Hepatocyte (in vitro differentiated cells): ENCODE measurements at regions not wholly inside any gene's neighbourhood (a gene's known extent, or its start where the extent isn't known, plus 50 kb on each side); places are given as distances from the start of the nearest gene placed in this dataset.
A peak's percentile ranks its signal among the peaks of the same experiment; 100 is the strongest.

Experiments
- DNase-seq: peaks from one replicate; pipeline ENCODE4 v3.0.0-alpha.2; 2016; ENCODE audit warnings: low spot score
- H2AFZ ChIP-seq: fragments of 200-600 bp; sonication (generic); 2 replicates; pipeline ENCODE4 v1.6.0; 2016; ENCODE audit warnings: antibody characterized with exemption, mild to moderate bottlenecking
- H3K27ac ChIP-seq: fragments of 200-600 bp; sonication (generic); 2 replicates; pipeline ENCODE4 v1.5.1; 2016; ENCODE audit warnings: mild to moderate bottlenecking
- H3K27me3 ChIP-seq: fragments of 200-600 bp; sonication (generic); 2 replicates; pipeline ENCODE4 v1.6.1; 2016
- H3K36me3 ChIP-seq: fragments of 200-600 bp; sonication (generic); replicated peaks from 2 replicates; pipeline ENCODE4 v1.5.1; 2016; ENCODE audit warnings: low read depth; ENCODE audit not compliant: insufficient read depth
- H3K4me1 ChIP-seq: fragments of 200-600 bp; sonication (generic); 2 replicates; pipeline ENCODE4 v1.5.1; 2016; ENCODE audit warnings: mild to moderate bottlenecking, moderate library complexity; ENCODE audit not compliant: insufficient read depth
- H3K4me2 ChIP-seq: fragments of 200-600 bp; sonication (generic); 2 replicates; pipeline ENCODE4 v1.6.0; 2016
- H3K4me3 ChIP-seq: fragments of 200-600 bp; sonication (generic); 2 replicates; pipeline ENCODE4 v1.5.1; 2016; ENCODE audit warnings: mild to moderate bottlenecking
- H3K79me2 ChIP-seq: fragments of 200-600 bp; sonication (generic); 2 replicates; pipeline ENCODE4 v1.6.0; 2017; ENCODE audit warnings: mild to moderate bottlenecking
- H3K9me2 ChIP-seq: fragments of 200-600 bp; sonication (generic); replicated peaks from 2 replicates; pipeline ENCODE4 v1.6.0; 2017; ENCODE audit warnings: mild to moderate bottlenecking; ENCODE audit not compliant: insufficient read depth
- H3K9me3 ChIP-seq: fragments of 200-600 bp; sonication (generic); 2 replicates; pipeline ENCODE4 v1.5.1; 2016; ENCODE audit warnings: low read depth, mild to moderate bottlenecking
- H4K20me1 ChIP-seq: fragments of 200-600 bp; sonication (generic); 2 replicates; pipeline ENCODE4 v1.6.0; 2016; ENCODE audit warnings: mild to moderate bottlenecking; ENCODE audit not compliant: insufficient read depth, poor library complexity, severe bottlenecking
- EZH2 ChIP-seq: fragments of 200-600 bp; sonication (generic); IDR thresholded peaks from 2 replicates; pipeline ENCODE4 v1.6.1; 2016; ENCODE audit warnings: antibody characterized with exemption, mild to moderate bottlenecking, borderline replicate concordance
- EZH2phosphoT487 ChIP-seq: fragments of 200-600 bp; sonication (generic); IDR thresholded peaks from one replicate; pipeline ENCODE4 v1.6.1; 2018; ENCODE audit warnings: antibody characterized with exemption, mild to moderate bottlenecking, low read depth, moderate library complexity; ENCODE audit not compliant: unreplicated experiment, severe bottlenecking
- WGBS: methylation state at CpG from one replicate; pipeline ENCODE4 v1.1.6; 2016; ENCODE audit warnings: low lambda C conversion rate; ENCODE audit errors: missing lambda C conversion rate; 5-methylcytosine and 5-hydroxymethylcytosine counted together
- TF ChIP-seq, protein P1 (sequence below): fragments of 200-600 bp; sonication (generic); IDR thresholded peaks from 2 replicates; pipeline ENCODE4 v1.5.1; 2016; ENCODE audit warnings: antibody characterized with exemption, mild to moderate bottlenecking; ENCODE audit not compliant: poor library complexity

GRCh38 chr1:60425528-60425927 is 352.0 kb upstream of the C1orf87 start:
- WGBS = 58% methylated on average over 1 of the region's 1 CpG
- H3K4me1 ChIP-seq = no peaks in the 10 kb centered on the region

GRCh38 chr1:60423146-60423780 is 349.7 kb upstream of the C1orf87 start:
- Histone ChIP-seq H3K4me1 (no peaks in the 10 kb centered on the region), H2AFZ (no peak overlapping the region), H3K79me2 (no peaks in the 10 kb centered on the region), H3K36me3 (no peaks in the 10 kb centered on the region), H4K20me1 (no peaks in the 10 kb centered on the region), H3K27ac (peak overlapping the region; percentile 26), H3K4me3 (no peak overlapping the region), H3K4me2 (no peak overlapping the region), H3K9me2 (no peaks in the 10 kb centered on the region), H3K27me3 (no peaks in the 10 kb centered on the region), H3K9me3 (no peaks in the 10 kb centered on the region)
- DNase-seq = peak; percentile 16
- WGBS = 37% methylated on average over 5 of the region's 5 CpGs
- TF ChIP-seq, protein P1, sequence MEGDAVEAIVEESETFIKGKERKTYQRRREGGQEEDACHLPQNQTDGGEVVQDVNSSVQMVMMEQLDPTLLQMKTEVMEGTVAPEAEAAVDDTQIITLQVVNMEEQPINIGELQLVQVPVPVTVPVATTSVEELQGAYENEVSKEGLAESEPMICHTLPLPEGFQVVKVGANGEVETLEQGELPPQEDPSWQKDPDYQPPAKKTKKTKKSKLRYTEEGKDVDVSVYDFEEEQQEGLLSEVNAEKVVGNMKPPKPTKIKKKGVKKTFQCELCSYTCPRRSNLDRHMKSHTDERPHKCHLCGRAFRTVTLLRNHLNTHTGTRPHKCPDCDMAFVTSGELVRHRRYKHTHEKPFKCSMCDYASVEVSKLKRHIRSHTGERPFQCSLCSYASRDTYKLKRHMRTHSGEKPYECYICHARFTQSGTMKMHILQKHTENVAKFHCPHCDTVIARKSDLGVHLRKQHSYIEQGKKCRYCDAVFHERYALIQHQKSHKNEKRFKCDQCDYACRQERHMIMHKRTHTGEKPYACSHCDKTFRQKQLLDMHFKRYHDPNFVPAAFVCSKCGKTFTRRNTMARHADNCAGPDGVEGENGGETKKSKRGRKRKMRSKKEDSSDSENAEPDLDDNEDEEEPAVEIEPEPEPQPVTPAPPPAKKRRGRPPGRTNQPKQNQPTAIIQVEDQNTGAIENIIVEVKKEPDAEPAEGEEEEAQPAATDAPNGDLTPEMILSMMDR = no peak
- TF ChIP-seq EZH2phosphoT487 = no peak
- TF ChIP-seq EZH2 = no peak

More at GRCh38 chr1:60425528-60425927, 352.0 kb upstream of the C1orf87 start:
- H4K20me1 ChIP-seq = no peaks in the 10 kb centered on the region
- H3K9me3 ChIP-seq = no peaks in the 10 kb centered on the region
- H3K9me2 ChIP-seq = no peaks in the 10 kb centered on the region
- H3K79me2 ChIP-seq = no peaks in the 10 kb centered on the region
- no peak overlapping the region for H3K4me3 ChIP-seq
- H3K36me3 ChIP-seq = no peaks in the 10 kb centered on the region
- peak; percentile 36 for DNase-seq
- no peak overlapping the region for H3K4me2 ChIP-seq
- H2AFZ ChIP-seq = no peak overlapping the region
- TF ChIP-seq EZH2 = no peak
- no peak for TF ChIP-seq EZH2phosphoT487
- TF ChIP-seq, protein P1 = peak; percentile 27
- H3K27ac ChIP-seq = no peak overlapping the region
- H3K27me3 ChIP-seq = no peaks in the 10 kb centered on the region

- H3K79me2 ChIP-seq = no peaks in the 10 kb centered on the region
- no peak for TF ChIP-seq EZH2phosphoT487
- TF ChIP-seq, protein P1 = no peak
- TF ChIP-seq EZH2 = no peak
- no peak overlapping the region for H3K27ac ChIP-seq
- no peak for DNase-seq
- H2AFZ ChIP-seq = no peak overlapping the region
- no peaks in the 10 kb centered on the region for H3K27me3 ChIP-seq
- no peaks in the 10 kb centered on the region for H3K4me1 ChIP-seq
- no peaks in the 10 kb centered on the region for H3K9me3 ChIP-seq
- H3K36me3 ChIP-seq = no peaks in the 10 kb centered on the region
- H4K20me1 ChIP-seq = no peaks in the 10 kb centered on the region
- no peak overlapping the region for H3K4me3 ChIP-seq
- no peak overlapping the region for H3K4me2 ChIP-seq
- no peaks in the 10 kb centered on the region for H3K9me2 ChIP-seq
- 88% methylated on average over 4 of the region's 4 CpGs for WGBS
Measured at GRCh38 chr1:60421965-60422364, 348.4 kb upstream of the C1orf87 start.

GRCh38 chr1:60419023-60419422 is 345.5 kb upstream of the C1orf87 start:
- Histone ChIP-seq H3K4me1 (no peaks in the 10 kb centered on the region), H3K4me2 (no peak overlapping the region), H3K4me3 (no peak overlapping the region), H3K36me3 (no peaks in the 10 kb centered on the region), H4K20me1 (no peaks in the 10 kb centered on the region), H2AFZ (no peak overlapping the region), H3K79me2 (no peaks in the 10 kb centered on the region), H3K9me3 (no peaks in the 10 kb centered on the region), H3K9me2 (no peaks in the 10 kb centered on the region), H3K27ac (no peak overlapping the region), H3K27me3 (no peaks in the 10 kb centered on the region)
- WGBS = 82% methylated on average over 1 of the region's 1 CpG
- TF ChIP-seq EZH2 (no peak), EZH2phosphoT487 (no peak)
- TF ChIP-seq, protein P1 = no peak
- no peak for DNase-seq
